GM23338 (cell line): ENCODE measurements at regions not wholly inside any gene's neighbourhood (a gene's known extent, or its start where the extent isn't known, plus 50 kb on each side); places are given as distances from the start of the nearest gene placed in this dataset.

Experiments
- ATAC-seq: fragments of 200-7000 bp; cut with Tn5 transposase; 3 replicates; pipeline ENCODE4 v1.9.1; 2020
- DNase-seq: peaks from one replicate; pipeline ENCODE4 v3.0.0-alpha.2; 2015; ENCODE audit warnings: low spot score
- H2AFZ ChIP-seq: fragments of 200-600 bp; sonication (generic); 2 replicates; pipeline ENCODE4 v1.8.0; 2016; ENCODE audit warnings: antibody characterized with exemption, mild to moderate bottlenecking, moderate library complexity
- H3F3A ChIP-seq: fragments of 200-600 bp; sonication (generic); replicated peaks from 2 replicates; pipeline ENCODE4 v1.8.0; 2017; ENCODE audit warnings: antibody characterized with exemption, mixed run types, low read depth
- H3K27ac ChIP-seq: fragments of 200-600 bp; sonication (generic); 2 replicates; pipeline ENCODE4 v1.6.1; 2016; ENCODE audit warnings: low read depth
- H3K27me3 ChIP-seq: fragments of 200-600 bp; sonication (generic); 2 replicates; pipeline ENCODE4 v1.8.0; 2016; ENCODE audit warnings: mild to moderate bottlenecking, mixed run types, moderate library complexity; ENCODE audit not compliant: insufficient read depth
- H3K36me3 ChIP-seq: fragments of 200-600 bp; sonication (generic); 2 replicates; pipeline ENCODE4 v1.8.0; 2016; ENCODE audit warnings: mild to moderate bottlenecking; ENCODE audit not compliant: insufficient read depth
- H3K4me1 ChIP-seq: fragments of 200-600 bp; sonication (generic); 2 replicates; pipeline ENCODE4 v1.8.0; 2016; ENCODE audit warnings: mild to moderate bottlenecking, moderate library complexity; ENCODE audit not compliant: insufficient read depth
- H3K4me2 ChIP-seq: fragments of 200-600 bp; sonication (generic); 2 replicates; pipeline ENCODE4 v1.7.1; 2017; ENCODE audit warnings: mixed run types
- H3K4me3 ChIP-seq: fragments of 200-600 bp; sonication (generic); 2 replicates; pipeline ENCODE4 v1.6.1; 2016; ENCODE audit warnings: mixed run types
- H3K79me2 ChIP-seq: fragments of 200-600 bp; sonication (generic); replicated peaks from 2 replicates; pipeline ENCODE4 v1.8.0; 2017; ENCODE audit warnings: mild to moderate bottlenecking; ENCODE audit not compliant: insufficient read depth
- H3K9me2 ChIP-seq: fragments of 200-600 bp; sonication (generic); 2 replicates; pipeline ENCODE4 v1.8.0; 2017; ENCODE audit not compliant: insufficient read depth
- H4K20me1 ChIP-seq: fragments of 200-600 bp; sonication (generic); replicated peaks from 2 replicates; pipeline ENCODE4 v1.8.0; 2017; ENCODE audit warnings: mild to moderate bottlenecking; ENCODE audit not compliant: insufficient read depth
- H3K27ac Mint-ChIP-seq: 2 replicates; pipeline ENCODE4 v1.8.0; 2020; ENCODE audit warnings: inconsistent platforms, mild to moderate bottlenecking, moderate library complexity, mixed read lengths
- H3K27me3 Mint-ChIP-seq: 3 replicates; pipeline ENCODE4 v1.8.0; 2022; ENCODE audit warnings: low read depth, mild to moderate bottlenecking, moderate library complexity, mixed read lengths, inconsistent platforms; ENCODE audit not compliant: insufficient read depth, poor library complexity
- H3K36me3 Mint-ChIP-seq: 3 replicates; pipeline ENCODE4 v1.8.0; 2021; ENCODE audit warnings: low read depth, mild to moderate bottlenecking, inconsistent platforms, moderate library complexity, mixed read lengths
- H3K4me1 Mint-ChIP-seq: 3 replicates; pipeline ENCODE4 v1.8.0; 2020; ENCODE audit warnings: mild to moderate bottlenecking, inconsistent platforms, mixed read lengths
- H3K4me3 Mint-ChIP-seq: 3 replicates; pipeline ENCODE4 v1.8.0; 2021; ENCODE audit warnings: moderate library complexity, mild to moderate bottlenecking, inconsistent platforms, mixed read lengths
- H3K9me3 Mint-ChIP-seq: 3 replicates; pipeline ENCODE4 v1.8.0; 2020; ENCODE audit warnings: moderate library complexity, mild to moderate bottlenecking, inconsistent platforms, mixed read lengths
- EZH2 ChIP-seq: fragments of 200-600 bp; sonication (generic); IDR thresholded peaks from one replicate; pipeline ENCODE4 v1.8.0; 2017; ENCODE audit warnings: antibody characterized with exemption, mild to moderate bottlenecking, low read depth; ENCODE audit not compliant: unreplicated experiment
- EZH2phosphoT487 ChIP-seq: fragments of 200-600 bp; sonication (generic); IDR thresholded peaks from one replicate; pipeline ENCODE4 v1.8.1; 2018; ENCODE audit warnings: antibody characterized with exemption; ENCODE audit not compliant: unreplicated experiment
- JUNB ChIP-seq: IDR thresholded peaks from one replicate; pipeline ENCODE4 v1.6.1; 2016; ENCODE audit warnings: antibody characterized with exemption; ENCODE audit not compliant: unreplicated experiment
- NANOG ChIP-seq: IDR thresholded peaks from 2 replicates; pipeline ENCODE4 v1.6.1; 2016; ENCODE audit warnings: antibody characterized with exemption, borderline replicate concordance
- POLR2AphosphoS5 ChIP-seq: IDR thresholded peaks from 2 replicates; pipeline ENCODE4 v1.6.1; 2016; ENCODE audit warnings: antibody characterized with exemption, low read depth
- REST ChIP-seq: IDR thresholded peaks from one replicate; pipeline ENCODE4 v1.6.1; 2018; ENCODE audit warnings: antibody characterized with exemption; ENCODE audit not compliant: unreplicated experiment
- STAT1 ChIP-seq: IDR thresholded peaks from one replicate; pipeline ENCODE4 v1.6.1; 2016; ENCODE audit warnings: antibody characterized with exemption; ENCODE audit not compliant: unreplicated experiment
- ZNF114 ChIP-seq: fragments of 250-450 bp; sonication (Bioruptor Pico); IDR thresholded peaks from 2 replicates; pipeline ENCODE4 v1.5.0; 2020; ENCODE audit warnings: mild to moderate bottlenecking, moderate library complexity
- ZNF331 ChIP-seq: fragments of 250-450 bp; sonication (Bioruptor Pico); IDR thresholded peaks from 2 replicates; pipeline ENCODE4 v1.5.0; 2020; ENCODE audit warnings: low read depth, mild to moderate bottlenecking, moderate library complexity
- TF ChIP-seq, protein P1 (sequence below): IDR thresholded peaks from 2 replicates; pipeline ENCODE4 v1.6.1; 2016; ENCODE audit warnings: antibody characterized with exemption
- TF ChIP-seq, protein P2 (sequence below), 2 experiments: fragments of 200-600 bp in 1 of 2; sonication (generic) in 1 of 2; conservative IDR thresholded peaks; 2 replicates each; pipeline versions ENCODE4 v1.5.1 to v1.6.1; 2016 to 2017; ENCODE audit warnings: antibody characterized with exemption in 2 of 2, low read depth in 2 of 2, mild to moderate bottlenecking in 2 of 2, moderate library complexity in 1 of 2

- Mint-ChIP-seq H3K36me3 (no peaks in the 10 kb centered on the region), H3K4me1 (no peaks in the 10 kb centered on the region), H3K9me3 (no peaks in the 10 kb centered on the region), H3K4me3 (no peak overlapping the region), H3K27ac (no peak overlapping the region), H3K27me3 (no peaks in the 10 kb centered on the region)
- DNase-seq (no peak), ATAC-seq (no peak)
- Histone ChIP-seq H3K4me3 (no peak overlapping the region), H3K4me1 (no peaks in the 10 kb centered on the region), H3K79me2 (no peaks in the 10 kb centered on the region), H3K36me3 (no peaks in the 10 kb centered on the region), H3F3A (no peaks in the 10 kb centered on the region), H4K20me1 (no peaks in the 10 kb centered on the region), H3K9me2 (no peaks in the 10 kb centered on the region), H2AFZ (no peak overlapping the region), H3K4me2 (no peak overlapping the region), H3K27ac (no peak overlapping the region), H3K27me3 (no peaks in the 10 kb centered on the region)
- TF ChIP-seq ZNF114 (CRISPR knock-in tag) (no peak), EZH2 (no peak), JUNB (no peak), POLR2AphosphoS5 (no peak)
- TF ChIP-seq, protein P1, sequence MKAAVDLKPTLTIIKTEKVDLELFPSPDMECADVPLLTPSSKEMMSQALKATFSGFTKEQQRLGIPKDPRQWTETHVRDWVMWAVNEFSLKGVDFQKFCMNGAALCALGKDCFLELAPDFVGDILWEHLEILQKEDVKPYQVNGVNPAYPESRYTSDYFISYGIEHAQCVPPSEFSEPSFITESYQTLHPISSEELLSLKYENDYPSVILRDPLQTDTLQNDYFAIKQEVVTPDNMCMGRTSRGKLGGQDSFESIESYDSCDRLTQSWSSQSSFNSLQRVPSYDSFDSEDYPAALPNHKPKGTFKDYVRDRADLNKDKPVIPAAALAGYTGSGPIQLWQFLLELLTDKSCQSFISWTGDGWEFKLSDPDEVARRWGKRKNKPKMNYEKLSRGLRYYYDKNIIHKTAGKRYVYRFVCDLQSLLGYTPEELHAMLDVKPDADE: no peak
Measured at GRCh38 chr5:167869125-167869524, 422.3 kb upstream of the WWC1 start.

DNA sequence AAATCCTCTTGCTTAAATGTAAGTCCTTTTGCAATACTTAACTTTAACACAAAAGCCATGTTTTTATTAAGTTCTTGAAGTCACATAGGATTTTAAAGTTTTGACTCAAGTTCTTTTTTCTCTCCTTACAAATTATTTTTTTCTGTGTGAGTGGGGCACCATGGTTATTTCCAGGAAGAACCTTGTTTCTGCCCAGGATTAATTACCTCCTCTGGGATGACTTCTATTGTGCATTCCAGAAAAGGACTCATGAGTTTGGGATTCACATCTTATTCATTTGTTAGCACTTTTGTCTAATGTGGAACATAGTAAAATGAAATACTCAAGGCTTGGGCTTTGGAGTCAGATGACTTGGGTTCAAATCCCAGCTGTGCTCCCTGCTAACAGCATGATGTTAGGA, 421.4 kb upstream of the WWC1 start:
- Mint-ChIP-seq H3K4me1 (no peaks in the 10 kb centered on the region), H3K27ac (no peak overlapping the region), H3K9me3 (no peaks in the 10 kb centered on the region), H3K27me3 (no peaks in the 10 kb centered on the region), H3K4me3 (no peak overlapping the region), H3K36me3 (no peaks in the 10 kb centered on the region)
- Histone ChIP-seq H3K79me2 (no peaks in the 10 kb centered on the region), H3K27me3 (no peaks in the 10 kb centered on the region), H4K20me1 (no peaks in the 10 kb centered on the region), H3K27ac (no peak overlapping the region), H3K9me2 (peaks cover 4% of the 10 kb centered on the region; the same call in 1 of the 2 replicates), H3K4me2 (no peak overlapping the region), H3K4me3 (no peak overlapping the region), H3K36me3 (no peaks in the 10 kb centered on the region), H3F3A (no peaks in the 10 kb centered on the region), H3K4me1 (no peaks in the 10 kb centered on the region), H2AFZ (no peak overlapping the region)
- DNase-seq (no peak), ATAC-seq (no peak)
- TF ChIP-seq EZH2phosphoT487 (no peak), ZNF331 (no peak), REST (no peak), EZH2 (no peak), ZNF114 (CRISPR knock-in tag) (no peak), NANOG (no peak), POLR2AphosphoS5 (no peak), STAT1 (no peak)
- TF ChIP-seq, protein P1: no peak
- TF ChIP-seq, protein P2, sequence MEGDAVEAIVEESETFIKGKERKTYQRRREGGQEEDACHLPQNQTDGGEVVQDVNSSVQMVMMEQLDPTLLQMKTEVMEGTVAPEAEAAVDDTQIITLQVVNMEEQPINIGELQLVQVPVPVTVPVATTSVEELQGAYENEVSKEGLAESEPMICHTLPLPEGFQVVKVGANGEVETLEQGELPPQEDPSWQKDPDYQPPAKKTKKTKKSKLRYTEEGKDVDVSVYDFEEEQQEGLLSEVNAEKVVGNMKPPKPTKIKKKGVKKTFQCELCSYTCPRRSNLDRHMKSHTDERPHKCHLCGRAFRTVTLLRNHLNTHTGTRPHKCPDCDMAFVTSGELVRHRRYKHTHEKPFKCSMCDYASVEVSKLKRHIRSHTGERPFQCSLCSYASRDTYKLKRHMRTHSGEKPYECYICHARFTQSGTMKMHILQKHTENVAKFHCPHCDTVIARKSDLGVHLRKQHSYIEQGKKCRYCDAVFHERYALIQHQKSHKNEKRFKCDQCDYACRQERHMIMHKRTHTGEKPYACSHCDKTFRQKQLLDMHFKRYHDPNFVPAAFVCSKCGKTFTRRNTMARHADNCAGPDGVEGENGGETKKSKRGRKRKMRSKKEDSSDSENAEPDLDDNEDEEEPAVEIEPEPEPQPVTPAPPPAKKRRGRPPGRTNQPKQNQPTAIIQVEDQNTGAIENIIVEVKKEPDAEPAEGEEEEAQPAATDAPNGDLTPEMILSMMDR (conservative IDR thresholded peaks at IDR 0.05; ENCODE audit: low read depth in 2 of 2): no peak
